ENCODE measurements at regions not wholly inside any gene's neighbourhood (a gene's known extent, or its start where the extent isn't known, plus 50 kb on each side); places are given as distances from the start of the nearest gene placed in this dataset.

DNA sequence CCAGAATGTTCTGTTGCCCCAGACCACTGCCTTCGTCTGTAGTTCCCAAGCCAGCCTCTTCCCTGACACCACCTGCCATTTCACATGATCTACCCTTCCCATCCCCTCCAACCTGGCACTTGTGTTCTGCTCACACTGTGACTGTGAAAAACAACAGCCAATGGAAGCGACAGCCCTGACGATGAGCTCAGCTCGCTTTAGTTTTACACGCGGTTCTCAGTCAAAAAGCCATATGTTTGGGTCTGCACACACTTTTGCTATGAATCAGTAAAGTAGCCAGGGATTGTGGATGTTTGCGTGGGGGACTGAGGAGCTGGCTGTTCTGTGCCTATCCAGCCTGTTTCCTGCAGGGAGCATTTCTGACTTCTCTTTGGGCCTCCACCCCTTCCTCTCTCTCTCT lies 282.7 kb downstream of the WDR11 start:
- DNase-seq (no peak), ATAC-seq (ENCODE audit: low read depth) (no peak)
- no peak overlapping the region for H3K4me3 Mint-ChIP-seq
- H3K36me3 Mint-ChIP-seq (ENCODE audit: low read depth) = no peaks in the 10 kb centered on the region
- no peaks in the 10 kb centered on the region for H3K27me3 Mint-ChIP-seq
- H3K9me3 Mint-ChIP-seq = no peaks in the 10 kb centered on the region
- POLR2A ChIA-PET = no interaction called here
- intact Hi-C loops (cut with micrococcal nuclease) = no loop called here
- no peak for TF ChIP-seq CTCF (IDR thresholded peaks at IDR 0.05)
- H3K27ac Mint-ChIP-seq = no peak overlapping the region
- CTCF ChIA-PET = no interaction called here
- H3K4me1 Mint-ChIP-seq = no peaks in the 10 kb centered on the region

DNA sequence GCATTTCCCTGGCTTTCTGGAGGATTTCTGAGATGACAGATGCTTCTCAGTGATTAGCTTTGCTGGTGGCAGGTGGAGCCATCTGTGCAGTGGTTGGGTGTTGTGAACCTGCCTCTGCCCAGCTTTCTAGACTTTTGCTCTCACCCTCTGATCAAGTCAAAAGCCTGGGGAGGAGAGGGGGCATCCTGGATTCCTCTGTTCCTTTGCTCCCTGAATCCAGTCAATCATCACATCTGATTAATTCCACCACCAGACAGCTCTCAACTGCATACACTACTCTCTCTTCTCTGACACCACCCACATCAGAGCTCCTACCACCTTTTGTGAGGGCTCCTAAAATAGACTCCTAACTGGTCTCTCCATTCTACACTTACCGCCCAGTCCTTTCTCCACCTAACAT lies 283.5 kb downstream of the WDR11 start:
- no peaks in the 10 kb centered on the region for H3K4me1 Mint-ChIP-seq
- no peak for TF ChIP-seq CTCF (IDR thresholded peaks at IDR 0.05)
- intact Hi-C loops (cut with micrococcal nuclease) = no loop called here
- ChIA-PET CTCF (no interaction called here), POLR2A (no interaction called here)
- H3K27ac Mint-ChIP-seq = no peak overlapping the region
- DNase-seq = no peak
- H3K9me3 Mint-ChIP-seq = no peaks in the 10 kb centered on the region
- H3K36me3 Mint-ChIP-seq (ENCODE audit: low read depth) = no peaks in the 10 kb centered on the region
- H3K27me3 Mint-ChIP-seq = no peaks in the 10 kb centered on the region
- H3K4me3 Mint-ChIP-seq = no peak overlapping the region
- ATAC-seq (ENCODE audit: low read depth) = no peak

DNA sequence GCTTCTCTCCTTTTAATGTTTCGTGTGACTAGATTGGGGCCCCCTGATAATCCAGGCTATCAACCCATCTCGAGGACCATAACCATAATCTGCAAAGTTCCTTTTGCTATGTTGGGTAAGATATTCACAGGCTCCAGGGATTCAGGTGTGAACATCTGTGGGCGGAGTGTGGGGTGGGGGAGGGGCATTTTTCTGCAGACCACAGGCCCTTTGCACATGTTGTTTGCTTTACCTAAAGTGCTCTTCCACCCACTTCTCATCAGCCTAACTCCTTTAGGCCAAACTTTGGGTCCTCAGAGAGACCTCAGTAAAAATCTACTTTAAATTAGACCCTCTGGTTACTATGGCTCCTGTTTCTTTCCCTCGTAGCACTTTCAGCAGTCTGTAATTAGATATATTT lies 284.4 kb downstream of the WDR11 start:
- intact Hi-C loops (cut with micrococcal nuclease) = no loop called here
- no peak for DNase-seq

GRCh38 chr10:121137533-121137932 lies 286.4 kb downstream of the WDR11 start:
- Mint-ChIP-seq H3K4me1 (no peaks in the 10 kb centered on the region), H3K27me3 (no peaks in the 10 kb centered on the region), H3K27ac (no peak overlapping the region), H3K36me3 (ENCODE audit: low read depth) (no peaks in the 10 kb centered on the region), H3K9me3 (peaks cover 4% of the 10 kb centered on the region), H3K4me3 (no peak overlapping the region)
- TF ChIP-seq CTCF (IDR thresholded peaks at IDR 0.05) = no peak
- ChIA-PET CTCF (no interaction called here), POLR2A (no interaction called here)
- DNase-seq (no peak), ATAC-seq (ENCODE audit: low read depth) (no peak)
- intact Hi-C loops (cut with micrococcal nuclease) = no loop called here

More for the DNA sequence above, 284.4 kb downstream of the WDR11 start:
- no peak for ATAC-seq (ENCODE audit: low read depth)
- TF ChIP-seq CTCF (IDR thresholded peaks at IDR 0.05) = no peak
- no peaks in the 10 kb centered on the region for H3K4me1 Mint-ChIP-seq
- no peaks in the 10 kb centered on the region for H3K27me3 Mint-ChIP-seq
- ChIA-PET CTCF (no interaction called here), POLR2A (no interaction called here)
- no peaks in the 10 kb centered on the region for H3K9me3 Mint-ChIP-seq
- no peak overlapping the region for H3K27ac Mint-ChIP-seq
- H3K36me3 Mint-ChIP-seq (ENCODE audit: low read depth) = no peaks in the 10 kb centered on the region
- no peak overlapping the region for H3K4me3 Mint-ChIP-seq

- CTCF ChIA-PET = no interaction called here
These were observed 287.1 kb downstream of the WDR11 start for GRCh38 chr10:121138112-121138860.

More at GRCh38 chr10:121138112-121138860, 287.1 kb downstream of the WDR11 start:
- DNase-seq (no peak), ATAC-seq (ENCODE audit: low read depth) (no peak)
- H3K4me3 Mint-ChIP-seq = no peak overlapping the region
- H3K4me1 Mint-ChIP-seq = no peaks in the 10 kb centered on the region
- intact Hi-C loops (cut with micrococcal nuclease) = no loop called here
- TF ChIP-seq CTCF (IDR thresholded peaks at IDR 0.05) = no peak
- peaks cover 11% of the 10 kb centered on the region for H3K9me3 Mint-ChIP-seq
- POLR2A ChIA-PET = no interaction called here
- H3K36me3 Mint-ChIP-seq (ENCODE audit: low read depth) = no peaks in the 10 kb centered on the region
- H3K27me3 Mint-ChIP-seq = no peaks in the 10 kb centered on the region
- no peak overlapping the region for H3K27ac Mint-ChIP-seq
